GM19455 (cell line): ENCODE measurements at regions not wholly inside any gene's neighbourhood (a gene's known extent, or its start where the extent isn't known, plus 50 kb on each side); places are given as distances from the start of the nearest gene placed in this dataset.
"Not testable (repeated sequence)": the region's sequence is repeated elsewhere in the genome, so short reads cannot be mapped to it uniquely, and the experiment has no call there.

Source experiments
- ATAC-seq: cut with Tn5 transposase; IDR thresholded peaks from one replicate; pipeline ENCODE4 v1.9.1; 2021; ENCODE audit not compliant: unreplicated experiment

GRCh38 chr7:49580000-49580399 is 193.4 kb upstream of the VWC2 start:
- no peak for ATAC-seq

GRCh38 chr7:49580761-49581160 is 192.7 kb upstream of the VWC2 start:
- ATAC-seq, result no peak

GRCh38 chr7:49583440-49583839 is 190.0 kb upstream of the VWC2 start:
- no peak for ATAC-seq

- no peak for ATAC-seq
Observed at GRCh38 chr7:49596701-49597491, 176.5 kb upstream of the VWC2 start.

DNA sequence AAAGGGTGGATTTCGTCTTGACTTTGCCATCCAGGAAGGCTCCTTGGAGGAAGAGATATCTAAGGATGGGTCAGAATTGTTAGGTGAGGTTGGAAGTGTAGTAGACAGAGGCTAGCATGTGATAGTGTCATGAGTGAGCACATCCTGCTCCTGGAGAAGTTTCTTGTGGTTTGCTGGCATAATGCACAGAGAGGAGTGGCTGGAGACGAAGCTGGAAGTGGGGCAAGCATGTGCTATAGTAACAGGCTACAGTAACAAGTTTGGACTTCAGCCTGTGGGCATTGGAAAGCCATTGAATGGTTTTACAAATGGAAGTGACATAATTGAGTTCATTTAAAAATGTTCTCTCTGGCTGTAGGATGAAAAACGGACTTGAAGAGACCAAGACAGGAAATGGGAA is 175.6 kb upstream of the VWC2 start:
- no peak for ATAC-seq

DNA sequence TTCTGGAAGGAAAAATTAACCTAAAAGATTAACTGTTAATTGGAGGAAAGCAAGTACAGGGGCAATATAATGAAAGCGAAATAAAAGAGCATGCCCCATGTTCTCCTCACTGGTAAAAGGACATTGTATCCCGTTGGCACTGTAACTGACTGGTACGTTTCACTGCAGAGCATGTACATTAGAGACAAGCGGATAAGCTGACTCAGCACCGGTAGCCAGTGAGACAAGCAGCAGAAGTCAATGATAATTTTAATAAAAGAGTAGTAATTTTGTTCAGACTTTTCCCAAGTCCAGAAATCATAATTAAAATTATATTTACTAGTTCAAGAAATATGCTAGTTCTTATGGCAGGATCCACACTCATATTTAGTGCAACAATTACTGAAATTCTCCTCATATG is 161.5 kb upstream of the VWC2 start:
- no peak for ATAC-seq

DNA sequence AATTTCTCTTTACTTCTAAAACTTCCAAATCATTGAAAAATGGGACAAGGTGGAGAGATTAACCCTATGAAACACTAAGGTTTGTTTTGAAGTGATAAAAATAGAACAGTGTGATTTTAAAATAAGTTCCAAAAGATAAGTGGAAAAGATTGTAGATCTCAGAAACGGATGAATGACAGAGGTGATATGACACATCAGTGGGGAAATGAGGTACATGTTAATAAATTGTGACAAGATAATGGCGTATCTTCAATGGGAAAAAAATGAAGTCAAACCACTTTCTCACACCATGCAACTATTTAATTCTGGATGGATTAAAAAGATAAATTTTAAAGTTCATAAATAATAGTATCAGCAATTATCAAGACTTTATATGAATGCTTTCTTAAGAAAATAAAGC is 159.7 kb upstream of the VWC2 start:
- no peak for ATAC-seq

- not testable (repeated sequence) for ATAC-seq
Observed at GRCh38 chr7:49614974-49615373, 158.5 kb upstream of the VWC2 start.

GRCh38 chr7:49618028-49618427 is 155.4 kb upstream of the VWC2 start:
- no peak for ATAC-seq

DNA sequence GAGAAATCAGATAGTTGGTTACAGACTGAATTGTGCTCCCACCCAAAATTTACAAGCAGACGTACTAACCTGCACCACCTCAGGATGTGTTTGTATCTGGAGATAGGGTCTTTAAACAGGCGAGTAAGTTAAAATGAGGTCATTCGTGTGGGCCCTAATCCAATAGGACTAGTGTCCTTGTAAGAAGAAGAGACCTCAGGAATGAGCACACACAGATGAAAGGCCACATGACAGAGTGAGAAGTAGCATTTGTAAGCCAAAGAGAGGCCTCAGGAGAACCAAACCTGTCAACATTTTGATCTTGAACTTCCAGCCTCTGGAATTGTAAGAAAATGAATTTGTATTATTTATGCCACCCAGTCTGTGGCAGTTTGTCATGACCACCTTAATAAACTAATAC is 149.5 kb upstream of the VWC2 start:
- no peak for ATAC-seq

- no peak for ATAC-seq
Observed at GRCh38 chr7:49624611-49625010, 148.8 kb upstream of the VWC2 start.

DNA sequence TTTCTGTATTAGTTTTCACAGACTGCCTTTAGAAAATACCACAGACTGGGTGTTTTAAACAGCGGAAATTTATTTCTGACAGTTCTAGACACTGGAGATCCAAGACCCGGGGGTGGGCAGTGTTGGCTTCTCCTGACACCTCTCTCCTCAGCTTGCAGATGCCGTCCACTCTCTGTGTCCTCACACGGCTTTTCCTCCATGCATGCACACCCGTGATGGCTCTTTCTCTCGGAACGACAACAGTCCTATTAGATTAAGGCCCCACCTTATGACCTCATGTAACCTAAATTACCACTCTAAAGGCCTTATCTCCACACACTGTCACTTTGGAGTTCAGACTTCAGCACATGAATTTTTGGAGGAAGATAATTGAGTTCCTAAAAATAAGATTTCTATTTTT is 142.9 kb upstream of the VWC2 start:
- no peak for ATAC-seq

- ATAC-seq, result no peak
Observed at GRCh38 chr7:49631071-49631815, 142.2 kb upstream of the VWC2 start.

DNA sequence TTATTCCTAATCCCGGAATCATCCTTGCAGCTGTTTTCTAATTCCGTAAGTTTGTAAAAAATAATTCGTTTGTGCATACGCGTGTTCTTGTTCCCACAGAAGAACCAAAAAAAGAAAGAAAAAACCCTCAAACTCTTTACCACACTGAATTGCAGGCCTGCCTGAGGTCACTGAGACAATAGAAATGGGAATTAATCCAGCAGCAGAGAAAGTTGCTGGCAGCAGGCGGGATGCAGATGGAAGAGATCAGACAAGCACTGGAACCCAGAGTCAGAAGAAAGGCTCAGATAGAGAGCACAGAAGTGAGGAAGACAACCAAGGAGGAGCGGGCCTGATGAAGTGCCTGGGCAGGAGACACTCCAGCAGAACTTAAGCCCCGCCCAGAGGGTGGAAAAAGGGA is 141.5 kb upstream of the VWC2 start:
- no peak for ATAC-seq

- no peak for ATAC-seq
Observed at GRCh38 chr7:49635800-49636199, 137.6 kb upstream of the VWC2 start.

- no peak for ATAC-seq
Observed at GRCh38 chr7:49636400-49636799, 137.0 kb upstream of the VWC2 start.

- no peak for ATAC-seq
Observed at GRCh38 chr7:49638166-49638565, 135.3 kb upstream of the VWC2 start.

DNA sequence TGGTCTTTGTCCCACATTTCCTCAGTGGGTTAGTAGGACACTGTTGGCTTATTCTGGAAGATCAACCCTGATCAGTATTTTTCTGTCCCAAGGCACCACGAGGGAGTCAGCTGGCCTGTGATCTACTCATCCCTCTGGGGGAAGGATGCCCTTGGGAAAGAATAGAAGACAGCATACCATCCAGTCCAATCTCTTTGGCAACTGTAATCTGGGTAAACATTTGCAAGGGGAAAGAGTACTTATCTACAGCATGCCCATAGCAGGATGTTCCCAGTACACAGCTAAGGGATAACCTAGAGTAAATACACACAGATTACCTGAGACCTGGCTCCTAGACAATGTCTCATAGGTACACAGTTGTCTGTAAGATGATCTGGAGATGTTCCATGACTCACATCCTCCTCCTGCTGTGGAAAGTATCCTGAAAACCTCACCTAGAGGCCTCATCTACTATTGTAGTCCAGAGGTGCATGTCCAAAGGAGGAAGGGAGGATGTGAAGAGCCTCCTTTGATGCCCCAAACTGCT is 134.3 kb upstream of the VWC2 start:
- ATAC-seq, result no peak

DNA sequence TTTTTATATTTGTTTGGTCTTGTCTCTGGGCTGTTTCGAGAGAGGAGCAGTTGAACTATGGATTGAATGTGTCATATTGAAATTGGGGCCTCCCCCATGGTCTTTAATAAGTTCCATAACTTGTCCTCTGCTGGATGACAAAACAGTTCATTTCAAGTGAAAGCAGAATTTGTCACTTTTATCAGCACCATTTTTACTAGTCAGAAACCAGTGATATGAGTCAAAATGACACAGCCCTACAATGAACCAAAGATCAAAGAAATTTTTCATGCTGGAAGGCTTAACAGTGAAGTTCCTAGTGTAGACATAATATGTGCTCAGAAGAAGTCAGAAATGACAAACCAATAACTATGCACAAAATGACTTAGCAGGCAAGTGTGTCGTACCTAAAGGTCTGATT is 133.6 kb upstream of the VWC2 start:
- ATAC-seq, result no peak

DNA sequence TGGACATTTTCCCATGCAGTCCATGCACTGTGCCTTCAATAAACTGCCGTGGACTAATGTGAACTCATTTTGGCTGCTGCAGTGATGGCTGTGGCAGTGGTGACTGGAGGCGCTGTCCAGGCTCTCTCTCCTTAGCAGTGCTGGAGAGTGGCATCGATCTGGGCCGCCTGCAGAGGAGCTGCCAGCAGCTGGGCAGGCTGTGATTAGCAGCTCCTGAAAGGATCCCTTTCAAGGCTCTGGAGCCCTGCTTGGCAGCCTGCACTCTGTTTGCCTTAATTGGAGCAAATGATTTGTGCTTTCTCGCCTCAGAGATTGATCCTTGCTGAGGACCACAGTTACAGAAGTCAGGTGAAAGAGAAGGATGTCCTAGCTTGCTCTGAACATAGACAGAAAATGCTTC is 130.1 kb upstream of the VWC2 start:
- no peak for ATAC-seq

DNA sequence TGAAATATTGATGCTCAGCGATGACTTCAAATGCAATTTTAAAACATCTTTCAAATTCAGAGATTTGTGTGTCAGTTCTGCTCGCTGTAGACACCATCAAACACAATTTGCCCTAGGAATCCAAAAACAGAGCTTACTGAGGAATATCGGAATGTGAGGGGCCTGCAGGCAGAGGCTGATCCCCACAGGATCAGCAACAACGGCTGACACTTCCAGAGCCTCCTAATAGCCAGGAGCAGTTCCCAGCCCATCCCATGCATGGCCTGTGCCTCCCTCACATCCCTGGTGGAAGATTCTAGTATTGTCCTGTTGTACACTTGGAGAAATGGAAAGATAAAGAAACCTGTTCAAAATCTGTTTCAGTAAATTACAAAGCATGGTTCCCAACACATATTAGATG is 129.7 kb upstream of the VWC2 start:
- ATAC-seq, result no peak

GRCh38 chr7:49644396-49645166 is 128.9 kb upstream of the VWC2 start:
- no peak for ATAC-seq
